Activated CD4-positive, CD25-positive, alpha-beta regulatory T cell treated with anti-CD3 and anti-CD28 coated beads, Interleukin-2, amount 50 U/mL, for 24 hours (primary cell): ENCODE measurements at regions not wholly inside any gene's neighbourhood (a gene's known extent, or its start where the extent isn't known, plus 50 kb on each side); places are given as distances from the start of the nearest gene placed in this dataset.
"Not testable (repeated sequence)": the region's sequence is repeated elsewhere in the genome, so short reads cannot be mapped to it uniquely, and the experiment has no call there.

Source experiments
- ATAC-seq, 2 donors: fragments of 150-1000 bp; cut with Tn5 transposase; one replicate each; pipeline ENCODE4 v1.10.0; 2021; ENCODE audit warnings: mild to moderate bottlenecking in 1 of 2, moderate library complexity in 1 of 2

- no peak for ATAC-seq
Observed at GRCh38 chr4:138113819-138114400, 128.2 kb downstream of the SLC7A11 start.

- not testable (repeated sequence) for ATAC-seq
Observed at GRCh38 chr4:138112890-138113289, 129.3 kb downstream of the SLC7A11 start.

GRCh38 chr4:138112389-138112788 lies 129.8 kb downstream of the SLC7A11 start:
- no peak for ATAC-seq

- no peak for ATAC-seq
Observed at GRCh38 chr4:138111462-138112000, 130.6 kb downstream of the SLC7A11 start.

GRCh38 chr4:138110815-138111214 lies 131.3 kb downstream of the SLC7A11 start:
- ATAC-seq, result no peak

GRCh38 chr4:138107023-138107422 lies 135.1 kb downstream of the SLC7A11 start:
- ATAC-seq, result no peak

GRCh38 chr4:138105331-138105730 lies 136.8 kb downstream of the SLC7A11 start:
- no peak for ATAC-seq

GRCh38 chr4:138104284-138104680 lies 137.9 kb downstream of the SLC7A11 start:
- ATAC-seq, result no peak

GRCh38 chr4:138103597-138104283 lies 138.4 kb downstream of the SLC7A11 start:
- no peak for ATAC-seq

GRCh38 chr4:138099385-138099784 lies 142.8 kb downstream of the SLC7A11 start:
- no peak for ATAC-seq

- ATAC-seq, result no peak
Observed at GRCh38 chr4:138097912-138098600, 144.1 kb downstream of the SLC7A11 start.

- no peak for ATAC-seq
Observed at GRCh38 chr4:138096384-138097062, 145.6 kb downstream of the SLC7A11 start.

- ATAC-seq, result no peak
Observed at GRCh38 chr4:138095378-138095777, 146.8 kb downstream of the SLC7A11 start.

- ATAC-seq, result no peak
Observed at GRCh38 chr4:138092060-138092459, 150.1 kb downstream of the SLC7A11 start.

GRCh38 chr4:138090918-138091676 lies 151.1 kb downstream of the SLC7A11 start:
- no peak for ATAC-seq

GRCh38 chr4:138090150-138090917 lies 151.8 kb downstream of the SLC7A11 start:
- peak; percentile 30 to 44 for ATAC-seq

GRCh38 chr4:138088449-138089208 lies 153.5 kb downstream of the SLC7A11 start:
- no peak for ATAC-seq

GRCh38 chr4:138087066-138087719 lies 155.0 kb downstream of the SLC7A11 start:
- ATAC-seq, result no peak

GRCh38 chr4:138086611-138087041 lies 155.5 kb downstream of the SLC7A11 start:
- no peak for ATAC-seq

- no peak for ATAC-seq
Observed at GRCh38 chr4:138085736-138086305, 156.3 kb downstream of the SLC7A11 start.
